HG02938 (cell line): ENCODE measurements at regions not wholly inside any gene's neighbourhood (a gene's known extent, or its start where the extent isn't known, plus 50 kb on each side); places are given as distances from the start of the nearest gene placed in this dataset.
"Not testable (repeated sequence)": the region's sequence is repeated elsewhere in the genome, so short reads cannot be mapped to it uniquely, and the experiment has no call there.

ENCODE experiments used
- ATAC-seq: cut with Tn5 transposase; IDR thresholded peaks from one replicate; pipeline ENCODE4 v1.9.1; 2021; ENCODE audit warnings: mild to moderate bottlenecking, moderate library complexity; ENCODE audit not compliant: unreplicated experiment

GRCh38 chr20:56914532-56914931 lies 285.4 kb downstream of the TFAP2C start:
- ATAC-seq, result no peak

GRCh38 chr20:56916345-56916622 lies 287.2 kb downstream of the TFAP2C start:
- no peak for ATAC-seq

GRCh38 chr20:56920041-56920440 lies 290.9 kb downstream of the TFAP2C start:
- not testable (repeated sequence) for ATAC-seq

GRCh38 chr20:56922497-56922896 lies 293.4 kb downstream of the TFAP2C start:
- no peak for ATAC-seq

- no peak for ATAC-seq
These were observed 295.4 kb downstream of the TFAP2C start for GRCh38 chr20:56924292-56925081.

- ATAC-seq, result no peak
These were observed 296.1 kb downstream of the TFAP2C start for GRCh38 chr20:56925082-56925830.

GRCh38 chr20:56925831-56926170 lies 296.7 kb downstream of the TFAP2C start:
- no peak for ATAC-seq

GRCh38 chr20:56926501-56926900 lies 297.4 kb downstream of the TFAP2C start:
- ATAC-seq, result no peak

GRCh38 chr20:56927127-56927526 lies 298.0 kb downstream of the TFAP2C start:
- ATAC-seq, result no peak

- ATAC-seq, result no peak
These were observed 298.9 kb downstream of the TFAP2C start for GRCh38 chr20:56928007-56928406.

- ATAC-seq, result no peak
These were observed 300.5 kb downstream of the TFAP2C start for GRCh38 chr20:56929606-56930005.

GRCh38 chr20:56930876-56931275 lies 301.8 kb downstream of the TFAP2C start:
- ATAC-seq, result no peak

- no peak for ATAC-seq
These were observed 303.6 kb downstream of the TFAP2C start for GRCh38 chr20:56932575-56933330.

GRCh38 chr20:56933331-56933698 lies 304.2 kb downstream of the TFAP2C start:
- no peak for ATAC-seq

- no peak for ATAC-seq
These were observed 305.8 kb downstream of the TFAP2C start for GRCh38 chr20:56934888-56935287.

- ATAC-seq, result no peak
These were observed 311.4 kb downstream of the TFAP2C start for GRCh38 chr20:56940466-56940865.

GRCh38 chr20:56941101-56941686 lies 312.1 kb downstream of the TFAP2C start:
- ATAC-seq, result no peak

- no peak for ATAC-seq
These were observed 315.1 kb downstream of the TFAP2C start for GRCh38 chr20:56943946-56944945.

- no peak for ATAC-seq
These were observed 316.0 kb downstream of the TFAP2C start for GRCh38 chr20:56945057-56945456.

GRCh38 chr20:56945901-56946300 lies 316.8 kb downstream of the TFAP2C start:
- no peak for ATAC-seq
